A549 (cell line): ENCODE measurements at regions not wholly inside any gene's neighbourhood (a gene's known extent, or its start where the extent isn't known, plus 50 kb on each side); places are given as distances from the start of the nearest gene placed in this dataset.
"Not testable (repeated sequence)": the region's sequence is repeated elsewhere in the genome, so short reads cannot be mapped to it uniquely, and the experiment has no call there.

Experiments
- CEBPB ChIP-seq, 2 experiments: fragments of >200 bp in 1 of 2; sonication (Bioruptor Twin) in 1 of 2; formaldehyde crosslinking in 1 of 2; IDR thresholded peaks; 2 replicates each; pipeline ENCODE4 v1.6.1; 2012 to 2016
- ESRRA ChIP-seq: fragments of 150-350 bp; IDR thresholded peaks from 2 replicates; pipeline ENCODE4 v1.6.1; 2014; ENCODE audit warnings: mild to moderate bottlenecking, low read length, borderline replicate concordance
- FOSB ChIP-seq: fragments of 250-450 bp; sonication (Bioruptor Pico); IDR thresholded peaks from 2 replicates; pipeline ENCODE4 v1.5.0; 2020; ENCODE audit warnings: mild to moderate bottlenecking, moderate library complexity
- PHF8 ChIP-seq: fragments of 200-600 bp; sonication (generic); IDR thresholded peaks from 2 replicates; pipeline ENCODE4 v1.6.1; 2016; ENCODE audit warnings: low read depth, mild to moderate bottlenecking, antibody characterized with exemption, moderate library complexity, borderline replicate concordance
- POLR2A ChIP-seq: IDR thresholded peaks from 2 replicates; pipeline ENCODE4 v1.6.1; 2012; ENCODE audit warnings: mild to moderate bottlenecking, low read length
- RARB ChIP-seq: fragments of 250-450 bp; sonication (Bioruptor Pico); IDR thresholded peaks from 2 replicates; pipeline ENCODE4 v1.8.0; 2021; ENCODE audit warnings: mild to moderate bottlenecking, moderate library complexity
- TP53 ChIP-seq: fragments of 250-450 bp; sonication (Bioruptor Pico); IDR thresholded peaks from 2 replicates; pipeline ENCODE4 v1.5.0; 2021; ENCODE audit warnings: mild to moderate bottlenecking, moderate library complexity
- TF ChIP-seq, protein P1 (sequence below): fragments of >200 bp; sonication (Bioruptor Twin); formaldehyde crosslinking; IDR thresholded peaks from 3 replicates; pipeline ENCODE4 v1.5.1; 2016
- TF ChIP-seq, protein P2 (sequence below): fragments of >200 bp; sonication (Bioruptor Twin); formaldehyde crosslinking; IDR thresholded peaks from 3 replicates; pipeline ENCODE4 v1.6.1; 2016
- TF ChIP-seq, protein P3 (sequence below): fragments of >200 bp; sonication (Bioruptor Twin); formaldehyde crosslinking; IDR thresholded peaks from 2 replicates; pipeline ENCODE4 v1.6.1; 2016

DNA sequence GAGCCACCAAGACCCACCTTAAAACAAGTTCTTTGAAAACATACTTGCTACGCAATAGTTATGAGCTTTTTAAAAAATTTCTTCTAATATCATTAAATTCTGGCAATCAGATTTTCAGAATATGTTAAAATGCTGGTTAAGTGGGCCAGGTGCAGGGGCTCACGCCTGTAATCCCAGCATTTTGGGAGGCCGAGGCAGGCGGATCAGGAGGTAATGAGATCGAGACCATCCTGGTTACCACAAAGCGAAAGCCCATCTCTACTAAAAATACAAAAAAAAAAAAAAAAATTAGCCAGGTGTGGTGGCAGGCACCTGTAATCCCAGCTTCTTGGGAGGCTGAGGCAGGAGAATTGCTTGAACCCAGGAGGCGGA, 4751.6 kb upstream of the OR11H1 start:
- TF ChIP-seq, protein P1, sequence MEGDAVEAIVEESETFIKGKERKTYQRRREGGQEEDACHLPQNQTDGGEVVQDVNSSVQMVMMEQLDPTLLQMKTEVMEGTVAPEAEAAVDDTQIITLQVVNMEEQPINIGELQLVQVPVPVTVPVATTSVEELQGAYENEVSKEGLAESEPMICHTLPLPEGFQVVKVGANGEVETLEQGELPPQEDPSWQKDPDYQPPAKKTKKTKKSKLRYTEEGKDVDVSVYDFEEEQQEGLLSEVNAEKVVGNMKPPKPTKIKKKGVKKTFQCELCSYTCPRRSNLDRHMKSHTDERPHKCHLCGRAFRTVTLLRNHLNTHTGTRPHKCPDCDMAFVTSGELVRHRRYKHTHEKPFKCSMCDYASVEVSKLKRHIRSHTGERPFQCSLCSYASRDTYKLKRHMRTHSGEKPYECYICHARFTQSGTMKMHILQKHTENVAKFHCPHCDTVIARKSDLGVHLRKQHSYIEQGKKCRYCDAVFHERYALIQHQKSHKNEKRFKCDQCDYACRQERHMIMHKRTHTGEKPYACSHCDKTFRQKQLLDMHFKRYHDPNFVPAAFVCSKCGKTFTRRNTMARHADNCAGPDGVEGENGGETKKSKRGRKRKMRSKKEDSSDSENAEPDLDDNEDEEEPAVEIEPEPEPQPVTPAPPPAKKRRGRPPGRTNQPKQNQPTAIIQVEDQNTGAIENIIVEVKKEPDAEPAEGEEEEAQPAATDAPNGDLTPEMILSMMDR, result not testable (repeated sequence)
- TF ChIP-seq, protein P2, sequence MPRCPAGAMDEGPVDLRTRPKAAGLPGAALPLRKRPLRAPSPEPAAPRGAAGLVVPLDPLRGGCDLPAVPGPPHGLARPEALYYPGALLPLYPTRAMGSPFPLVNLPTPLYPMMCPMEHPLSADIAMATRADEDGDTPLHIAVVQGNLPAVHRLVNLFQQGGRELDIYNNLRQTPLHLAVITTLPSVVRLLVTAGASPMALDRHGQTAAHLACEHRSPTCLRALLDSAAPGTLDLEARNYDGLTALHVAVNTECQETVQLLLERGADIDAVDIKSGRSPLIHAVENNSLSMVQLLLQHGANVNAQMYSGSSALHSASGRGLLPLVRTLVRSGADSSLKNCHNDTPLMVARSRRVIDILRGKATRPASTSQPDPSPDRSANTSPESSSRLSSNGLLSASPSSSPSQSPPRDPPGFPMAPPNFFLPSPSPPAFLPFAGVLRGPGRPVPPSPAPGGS, result not testable (repeated sequence)
- not testable (repeated sequence) for TF ChIP-seq TP53 (CRISPR knock-in tag); POLR2A; ESRRA; PHF8; FOSB (CRISPR knock-in tag); CEBPB (IDR thresholded peaks at IDR 0.05); RARB
- TF ChIP-seq, protein P3, sequence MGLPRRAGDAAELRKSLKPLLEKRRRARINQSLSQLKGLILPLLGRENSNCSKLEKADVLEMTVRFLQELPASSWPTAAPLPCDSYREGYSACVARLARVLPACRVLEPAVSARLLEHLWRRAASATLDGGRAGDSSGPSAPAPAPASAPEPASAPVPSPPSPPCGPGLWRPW, result not testable (repeated sequence)
